ENCODE measurements at regions not wholly inside any gene's neighbourhood (a gene's known extent, or its start where the extent isn't known, plus 50 kb on each side); places are given as distances from the start of the nearest gene placed in this dataset.

GRCh38 chr4:66585767-66586166 lies 915.5 kb upstream of the EPHA5 start:
- TF ChIP-seq CTCF (IDR thresholded peaks at IDR 0.05): no peak
- no peak for TF ChIP-seq POLR2A (IDR thresholded peaks at IDR 0.05)
